ENCODE measurements at regions not wholly inside any gene's neighbourhood (a gene's known extent, or its start where the extent isn't known, plus 50 kb on each side); places are given as distances from the start of the nearest gene placed in this dataset.

- Histone ChIP-seq H4K91ac (ENCODE audit: insufficient read depth, low read depth, low read length) (no peak overlapping the region), H3K9me1 (ENCODE audit: insufficient read depth, low read length) (no peaks in the 10 kb centered on the region), H3K4ac (ENCODE audit: low read depth, low read length) (no peak overlapping the region), H3K18ac (ENCODE audit: low read depth, low read length) (no peak overlapping the region), H2BK15ac (ENCODE audit: low read depth, low read length) (no peak overlapping the region), H3K9ac (ENCODE audit: low read depth, low read length) (no peak overlapping the region), H3K9me3 (ENCODE audit: control insufficient read depth, insufficient read depth, low read length) (peaks cover 11% of the 10 kb centered on the region), H2BK5ac (ENCODE audit: low read depth, low read length, poor library complexity, severe bottlenecking) (no peak overlapping the region), H3K4me1 (ENCODE audit: control insufficient read depth, insufficient read depth, low read length) (no peaks in the 10 kb centered on the region), H2AK9ac (replicated peaks; ENCODE audit: low read depth, low read length, poor library complexity) (no peak overlapping the region), H2AK5ac (ENCODE audit: low read depth, low read length) (no peak overlapping the region), H2AFZ (replicated peaks; ENCODE audit: low read length, poor library complexity) (no peak overlapping the region), H3K56ac (ENCODE audit: extremely low read depth, insufficient read depth, low read length) (no peak overlapping the region), H4K5ac (ENCODE audit: low read depth, low read length) (no peak overlapping the region), H3K79me1 (ENCODE audit: low read depth in 1 of 2, low read length in 2 of 2) (no peaks in the 10 kb centered on the region), H3K23ac (ENCODE audit: low read depth, low read length) (no peak overlapping the region), H3K36me3 (ENCODE audit: control insufficient read depth, insufficient read depth, low read length) (no peaks in the 10 kb centered on the region), H4K8ac (ENCODE audit: low read depth in 2 of 2, low read length in 2 of 2) (no peak overlapping the region), H3K27ac (ENCODE audit: insufficient read depth, low read length) (no peak overlapping the region), H3K27me3 (ENCODE audit: control insufficient read depth, insufficient read depth, low read length) (no peaks in the 10 kb centered on the region), H3K4me2 (ENCODE audit: low read depth, low read length) (no peak overlapping the region), H2BK20ac (ENCODE audit: low read depth, low read length) (no peak overlapping the region), H3K14ac (replicated peaks; ENCODE audit: low read depth, low read length) (no peak overlapping the region), H3K4me3 (ENCODE audit: insufficient read depth, low read depth, low read length) (no peak overlapping the region), H2BK120ac (ENCODE audit: low read depth, low read length) (no peak overlapping the region), H4K20me1 (ENCODE audit: insufficient read depth, low read length) (no peaks in the 10 kb centered on the region)
- intact Hi-C loops (cut with micrococcal nuclease) = no loop called here
- in situ Hi-C loops (cut with MboI; ENCODE audit: low sequenced_read_pairs) = no loop called here
- TF ChIP-seq USF2 (IDR thresholded peaks at IDR 0.05; ENCODE audit: low read depth, low read length) (no peak), CTCF (conservative IDR thresholded peaks at IDR 0.05; ENCODE audit: low read depth, low read length) (no peak), ELK1 (IDR thresholded peaks at IDR 0.05; ENCODE audit: borderline replicate concordance, low read depth, low read length) (no peak), MAFK (IDR thresholded peaks at IDR 0.05; ENCODE audit: low read depth, low read length) (no peak), BHLHE40 (IDR thresholded peaks at IDR 0.05; ENCODE audit: low read depth, low read length) (no peak), POLR2A (IDR thresholded peaks at IDR 0.05; ENCODE audit: low read depth, low read length) (no peak), MAZ (IDR thresholded peaks at IDR 0.05; ENCODE audit: borderline replicate concordance, low read depth, low read length) (no peak), CHD1 (IDR thresholded peaks at IDR 0.05; ENCODE audit: low read depth, low read length) (no peak), FOS (IDR thresholded peaks at IDR 0.05; ENCODE audit: low read depth, low read length) (no peak), SMC3 (IDR thresholded peaks at IDR 0.05; ENCODE audit: low read depth, low read length) (no peak), RCOR1 (IDR thresholded peaks at IDR 0.05; ENCODE audit: insufficient replicate concordance, low read length) (no peak), RFX5 (IDR thresholded peaks at IDR 0.05; ENCODE audit: low read depth, low read length) (no peak), NFE2L2 (IDR thresholded peaks at IDR 0.05; ENCODE audit: low read depth, low read length) (no peak), MXI1 (IDR thresholded peaks at IDR 0.05; ENCODE audit: borderline replicate concordance, low read depth, low read length) (no peak), RAD21 (IDR thresholded peaks at IDR 0.05; ENCODE audit: low read length) (no peak)
- ChIA-PET CTCF (no interaction called here), POLR2A (ENCODE audit: unreplicated experiment) (no interaction called here)
- DNase-seq = no peak
- ATAC-seq (ENCODE audit: low read depth) = no peak
- WGBS, 2 experiments (ENCODE audit: extremely low coverage in 2 of 2, insufficient read length in 1 of 2) = 48% methylated on average over 2 of the region's 7 CpGs; no CpG with 5 or more reads in 1 of the 2 experiments
- dilution Hi-C loops (cut with HindIII; ENCODE audit: low sequenced_read_pairs, unreplicated experiment) = no loop called here
- no TSS peak for BruUV-seq (replicated peaks)
Observed at GRCh38 chr4:65193985-65194384, 476.3 kb downstream of the EPHA5 start.

Measured in IMR-90 (cell line).